ENCODE measurements at regions not wholly inside any gene's neighbourhood (a gene's known extent, or its start where the extent isn't known, plus 50 kb on each side); places are given as distances from the start of the nearest gene placed in this dataset.

DNA sequence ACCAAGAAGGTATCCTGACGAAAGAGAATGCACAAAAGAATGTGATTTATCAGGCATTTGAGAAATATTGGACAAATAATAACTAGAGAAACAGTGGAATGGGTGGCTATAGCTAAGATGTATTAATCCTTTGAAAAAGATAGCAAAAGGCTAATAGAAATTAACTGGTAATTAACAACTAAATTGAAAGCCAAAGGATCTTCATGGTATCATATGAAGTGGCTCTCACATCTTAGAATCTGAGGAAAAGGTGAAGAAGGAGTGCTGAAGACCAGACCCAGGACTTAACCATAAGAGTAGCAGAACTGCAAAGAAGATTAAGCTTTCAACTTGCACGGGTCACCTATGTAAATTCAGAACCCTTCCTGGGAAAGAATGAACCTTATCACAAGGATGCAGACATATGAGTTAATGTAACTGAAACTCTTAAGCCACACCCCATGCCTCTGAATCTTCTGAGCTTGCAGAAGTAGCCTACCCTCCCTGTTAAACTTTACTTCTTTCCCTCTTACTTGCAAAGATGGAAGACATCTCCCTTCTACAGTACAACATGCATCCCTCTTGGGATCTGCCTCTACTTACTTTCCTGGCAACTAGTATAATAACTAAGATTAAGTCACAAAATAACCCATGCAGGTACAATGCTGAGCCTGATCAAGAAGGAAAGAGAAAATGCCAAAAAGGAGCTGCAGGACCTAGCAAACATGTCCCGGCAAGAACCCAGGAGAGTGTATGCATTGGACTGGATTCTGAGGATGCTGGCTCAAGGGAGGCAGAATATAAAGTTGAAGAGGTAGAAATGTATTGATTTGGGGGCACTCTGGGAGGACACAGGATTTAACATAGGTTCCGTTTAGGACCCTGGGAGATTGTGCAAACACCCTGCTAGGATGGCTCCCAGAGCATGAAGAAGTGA, 395.5 kb upstream of the SLC30A5 start (continued):
- TF ChIP-seq MAFK (IDR thresholded peaks at IDR 0.05; ENCODE audit: low read length) (no peak), BACH1 (tag; IDR thresholded peaks at IDR 0.05) (no peak), XRCC4 (IDR thresholded peaks at IDR 0.05; ENCODE audit: extremely low read depth, insufficient read depth, insufficient read length) (no peak), MYC (IDR thresholded peaks at IDR 0.05; ENCODE audit: low read depth, low read length) (no peak), MYC (CRISPR knock-in tag; IDR thresholded peaks at IDR 0.05; ENCODE audit: borderline replicate concordance, low read depth) (no peak), ZBTB8A (IDR thresholded peaks at IDR 0.05; ENCODE audit: partially characterized antibody) (no peak), ILF3 (IDR thresholded peaks at IDR 0.05; ENCODE audit: borderline replicate concordance) (no peak), RBM25 (IDR thresholded peaks at IDR 0.05; ENCODE audit: low read depth, low read length, severe bottlenecking) (no peak), TCFL5 (CRISPR knock-in tag; conservative IDR thresholded peaks at IDR 0.05) (no peak), TEAD2 (tag; IDR thresholded peaks at IDR 0.05) (no peak), ZKSCAN3 (CRISPR knock-in tag; IDR thresholded peaks at IDR 0.05) (no peak), POLR2G (IDR thresholded peaks at IDR 0.05; ENCODE audit: low read depth, low read length) (no peak), FOXK2 (conservative IDR thresholded peaks at IDR 0.05 in 1 of 2, IDR thresholded peaks at IDR 0.05 in 1 of 2; ENCODE audit: low read depth in 2 of 2) (no peak), CXXC5 (CRISPR knock-in tag; IDR thresholded peaks at IDR 0.05) (peak; percentile 42), ZNF175 (CRISPR knock-in tag; IDR thresholded peaks at IDR 0.05; ENCODE audit: low read depth) (no peak), ETV1 (tag; conservative IDR thresholded peaks at IDR 0.05; ENCODE audit: low read depth) (no peak), SMARCA4 (IDR thresholded peaks at IDR 0.05) (peak; percentile 89), COPS2 (conservative IDR thresholded peaks at IDR 0.05) (no peak), RBM22 (IDR thresholded peaks at IDR 0.05; ENCODE audit: low read depth, low read length, poor library complexity, severe bottlenecking) (no peak), ZNF184 (CRISPR knock-in tag; IDR thresholded peaks at IDR 0.05) (no peak), PHF8 (IDR thresholded peaks at IDR 0.05; ENCODE audit: borderline replicate concordance, low read length) (no peak)
- TF ChIP-seq, protein P1, sequence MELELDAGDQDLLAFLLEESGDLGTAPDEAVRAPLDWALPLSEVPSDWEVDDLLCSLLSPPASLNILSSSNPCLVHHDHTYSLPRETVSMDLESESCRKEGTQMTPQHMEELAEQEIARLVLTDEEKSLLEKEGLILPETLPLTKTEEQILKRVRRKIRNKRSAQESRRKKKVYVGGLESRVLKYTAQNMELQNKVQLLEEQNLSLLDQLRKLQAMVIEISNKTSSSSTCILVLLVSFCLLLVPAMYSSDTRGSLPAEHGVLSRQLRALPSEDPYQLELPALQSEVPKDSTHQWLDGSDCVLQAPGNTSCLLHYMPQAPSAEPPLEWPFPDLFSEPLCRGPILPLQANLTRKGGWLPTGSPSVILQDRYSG (tag; conservative IDR thresholded peaks at IDR 0.05; ENCODE audit: low read depth) = no peak
- TF ChIP-seq, protein P2, sequence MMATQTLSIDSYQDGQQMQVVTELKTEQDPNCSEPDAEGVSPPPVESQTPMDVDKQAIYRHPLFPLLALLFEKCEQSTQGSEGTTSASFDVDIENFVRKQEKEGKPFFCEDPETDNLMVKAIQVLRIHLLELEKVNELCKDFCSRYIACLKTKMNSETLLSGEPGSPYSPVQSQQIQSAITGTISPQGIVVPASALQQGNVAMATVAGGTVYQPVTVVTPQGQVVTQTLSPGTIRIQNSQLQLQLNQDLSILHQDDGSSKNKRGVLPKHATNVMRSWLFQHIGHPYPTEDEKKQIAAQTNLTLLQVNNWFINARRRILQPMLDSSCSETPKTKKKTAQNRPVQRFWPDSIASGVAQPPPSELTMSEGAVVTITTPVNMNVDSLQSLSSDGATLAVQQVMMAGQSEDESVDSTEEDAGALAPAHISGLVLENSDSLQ (IDR thresholded peaks at IDR 0.05) = no peak
- TF ChIP-seq, protein P3, sequence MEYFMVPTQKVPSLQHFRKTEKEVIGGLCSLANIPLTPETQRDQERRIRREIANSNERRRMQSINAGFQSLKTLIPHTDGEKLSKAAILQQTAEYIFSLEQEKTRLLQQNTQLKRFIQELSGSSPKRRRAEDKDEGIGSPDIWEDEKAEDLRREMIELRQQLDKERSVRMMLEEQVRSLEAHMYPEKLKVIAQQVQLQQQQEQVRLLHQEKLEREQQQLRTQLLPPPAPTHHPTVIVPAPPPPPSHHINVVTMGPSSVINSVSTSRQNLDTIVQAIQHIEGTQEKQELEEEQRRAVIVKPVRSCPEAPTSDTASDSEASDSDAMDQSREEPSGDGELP (CRISPR knock-in tag; IDR thresholded peaks at IDR 0.05; ENCODE audit: borderline replicate concordance) = no peak

All from K562 (cell line).